ENCODE measurements at regions not wholly inside any gene's neighbourhood (a gene's known extent, or its start where the extent isn't known, plus 50 kb on each side); places are given as distances from the start of the nearest gene placed in this dataset.

GRCh38 chr12:114949058-114949820 lies 265.3 kb upstream of the TBX3 start:
- TF ChIP-seq CTCF (IDR thresholded peaks at IDR 0.05; ENCODE audit: poor library complexity) = no peak
- TF ChIP-seq EZH2 (IDR thresholded peaks at IDR 0.05; ENCODE audit: borderline replicate concordance) = no peak

Data from hepatocyte (in vitro differentiated cells).